ENCODE measurements at regions not wholly inside any gene's neighbourhood (a gene's known extent, or its start where the extent isn't known, plus 50 kb on each side); places are given as distances from the start of the nearest gene placed in this dataset.

GRCh38 chr6:10048370-10049297 is 366.2 kb downstream of the TFAP2A start:
- no peak for DNase-seq (ENCODE audit: low read depth in 2 of 2)

GRCh38 chr6:10042280-10042679 is 372.6 kb downstream of the TFAP2A start:
- DNase-seq (ENCODE audit: low read depth in 2 of 2) = no peak

GRCh38 chr6:10033223-10033829 is 381.5 kb downstream of the TFAP2A start:
- DNase-seq (ENCODE audit: low read depth in 2 of 2) = no peak

- no peak for DNase-seq (ENCODE audit: low read depth in 2 of 2)
These were observed 383.3 kb downstream of the TFAP2A start for GRCh38 chr6:10031617-10032016.

- DNase-seq (ENCODE audit: low read depth in 2 of 2) = no peak
These were observed 383.8 kb downstream of the TFAP2A start for GRCh38 chr6:10030942-10031537.

GRCh38 chr6:10028222-10028621 is 386.7 kb downstream of the TFAP2A start:
- no peak for DNase-seq (ENCODE audit: low read depth in 2 of 2)

GRCh38 chr6:10019851-10020250 is 395.0 kb downstream of the TFAP2A start:
- DNase-seq (ENCODE audit: low read depth in 2 of 2) = no peak

- no peak for DNase-seq (ENCODE audit: low read depth in 2 of 2)
These were observed 400.3 kb downstream of the TFAP2A start for GRCh38 chr6:10014557-10014956.

GRCh38 chr6:10000551-10000950 is 414.3 kb downstream of the TFAP2A start:
- no peak for DNase-seq (ENCODE audit: low read depth in 2 of 2)

- no peak for DNase-seq (ENCODE audit: low read depth in 2 of 2)
These were observed 415.1 kb downstream of the TFAP2A start for GRCh38 chr6:9999796-10000195.

GRCh38 chr6:9986273-9986672 is 428.6 kb downstream of the TFAP2A start:
- no peak for DNase-seq (ENCODE audit: low read depth in 2 of 2)

- no peak for DNase-seq (ENCODE audit: low read depth in 2 of 2)
These were observed 429.4 kb downstream of the TFAP2A start for GRCh38 chr6:9985481-9985880.

- DNase-seq (ENCODE audit: low read depth in 2 of 2) = no peak
These were observed 430.3 kb downstream of the TFAP2A start for GRCh38 chr6:9984607-9985006.

GRCh38 chr6:9983168-9983567 is 431.7 kb downstream of the TFAP2A start:
- no peak for DNase-seq (ENCODE audit: low read depth in 2 of 2)

GRCh38 chr6:9982215-9982614 is 432.7 kb downstream of the TFAP2A start:
- no peak for DNase-seq (ENCODE audit: low read depth in 2 of 2)

GRCh38 chr6:9979996-9980395 is 434.9 kb downstream of the TFAP2A start:
- no peak for DNase-seq (ENCODE audit: low read depth in 2 of 2)

GRCh38 chr6:9978480-9978879 is 436.4 kb downstream of the TFAP2A start:
- no peak for DNase-seq (ENCODE audit: low read depth in 2 of 2)

- DNase-seq (ENCODE audit: low read depth in 2 of 2) = no peak
These were observed 437.5 kb downstream of the TFAP2A start for GRCh38 chr6:9977411-9977810.

- no peak for DNase-seq (ENCODE audit: low read depth in 2 of 2)
These were observed 453.2 kb downstream of the TFAP2A start for GRCh38 chr6:9961646-9962045.

GRCh38 chr6:9957215-9957759 is 457.6 kb downstream of the TFAP2A start:
- DNase-seq (ENCODE audit: low read depth in 2 of 2) = no peak

GRCh38 chr6:9948678-9949077 is 466.2 kb downstream of the TFAP2A start:
- no peak for DNase-seq (ENCODE audit: low read depth in 2 of 2)

GRCh38 chr6:9943986-9944385 is 470.9 kb downstream of the TFAP2A start:
- no peak for DNase-seq (ENCODE audit: low read depth in 2 of 2)

- no peak for DNase-seq (ENCODE audit: low read depth in 2 of 2)
These were observed 471.8 kb downstream of the TFAP2A start for GRCh38 chr6:9943026-9943425.

Measured in stimulated activated CD8-positive, alpha-beta memory T cell treated with anti-CD3 and anti-CD28 coated beads, Interleukin-7, amount 100 ng/mL, for 1 hour (primary cell).